Heart left ventricle (tissue), 13 donors: ENCODE measurements at regions not wholly inside any gene's neighbourhood (a gene's known extent, or its start where the extent isn't known, plus 50 kb on each side); places are given as distances from the start of the nearest gene placed in this dataset.

ENCODE experiments used
- CTCF ChIP-seq, 12 donors: fragments of 200-600 bp; sonication (generic) in 4 of 12; IDR thresholded peaks; one replicate each; pipeline versions ENCODE4 v1.5.0 to v1.8.0; 2018 to 2022; ENCODE audit warnings: antibody characterized with exemption in 12 of 12, mild to moderate bottlenecking in 5 of 12
- POLR2A ChIP-seq, 2 donors: fragments of 450-650 bp; IDR thresholded peaks; one replicate each; pipeline ENCODE4 v1.6.1; 2017; ENCODE audit warnings: antibody characterized with exemption in 2 of 2, mild to moderate bottlenecking in 2 of 2, moderate library complexity in 2 of 2
- donor health status: ischemic (EF 13 %, LVEDD 7.1; RV severe dilation, severe dysfunction).
- donor health status: DM: no; HTN: yes; CAD: no.
- donor health status: DM: no; HTN: no; CAD: no.
- donor health status: ischemic (EF 25% LVEDD 6.9; RV normal size, moderate dysfunction).
- donor health status: ischemic (EF 25% LVEDD 5.7; RV mildly dilated, moderate dysfunction).
- donor health status: ischemic (EF 35%, LVEDD 5.7; RV mildly dilated, moderate dysfunction).
- donor health status: nonischemic (EF 11% LVEDD 7.7; RV severe dilation, severe dysfunction).
- donor health status: DM: yes; HTN: yes; CAD: no.
- donor health status: PGD.
- donor health status: ischemic (EF 29% LVEDD 5.4; RV normal size, mild dysfunction).
- donor health status: nonischemic (EF 23%, LVEDD 6.1; RV moderate dilation, normal function).

- TF ChIP-seq CTCF (IDR thresholded peaks at IDR 0.05) (no peak), POLR2A (IDR thresholded peaks at IDR 0.05) (no peak)
Observed at GRCh38 chr12:116666305-116666673, 71.6 kb downstream of the SPRING1 start.
